Progenitor cell of endocrine pancreas (in vitro differentiated cells): ENCODE measurements at regions not wholly inside any gene's neighbourhood (a gene's known extent, or its start where the extent isn't known, plus 50 kb on each side); places are given as distances from the start of the nearest gene placed in this dataset.

ENCODE experiments used
- DNase-seq: peaks from one replicate; pipeline ENCODE4 v3.0.0; 2021; ENCODE audit warnings: low spot score; ENCODE audit not compliant: unreplicated experiment
- H3K27ac Mint-ChIP-seq: 2 replicates; pipeline ENCODE4 v1.8.0; 2021; ENCODE audit warnings: mild to moderate bottlenecking, moderate library complexity, mixed read lengths
- H3K27me3 Mint-ChIP-seq: 2 replicates; pipeline ENCODE4 v1.8.0; 2021; ENCODE audit warnings: mixed read lengths
- H3K36me3 Mint-ChIP-seq: 2 replicates; pipeline ENCODE4 v1.8.0; 2022; ENCODE audit warnings: mixed read lengths; ENCODE audit not compliant: insufficient read depth
- H3K4me1 Mint-ChIP-seq: 2 replicates; pipeline ENCODE4 v1.8.0; 2021; ENCODE audit warnings: low read depth, mixed read lengths
- H3K4me3 Mint-ChIP-seq: 2 replicates; pipeline ENCODE4 v1.8.0; 2021; ENCODE audit warnings: low read depth, mild to moderate bottlenecking, moderate library complexity, mixed read lengths
- H3K9me3 Mint-ChIP-seq: 2 replicates; pipeline ENCODE4 v1.8.0; 2021; ENCODE audit warnings: low read depth, mixed read lengths
- TF ChIP-seq, protein P1 (sequence below): fragments of 200-600 bp; sonication (generic); IDR thresholded peaks from one replicate; pipeline ENCODE4 v1.5.0; 2021; ENCODE audit warnings: antibody characterized with exemption, mild to moderate bottlenecking; ENCODE audit not compliant: unreplicated experiment

DNA sequence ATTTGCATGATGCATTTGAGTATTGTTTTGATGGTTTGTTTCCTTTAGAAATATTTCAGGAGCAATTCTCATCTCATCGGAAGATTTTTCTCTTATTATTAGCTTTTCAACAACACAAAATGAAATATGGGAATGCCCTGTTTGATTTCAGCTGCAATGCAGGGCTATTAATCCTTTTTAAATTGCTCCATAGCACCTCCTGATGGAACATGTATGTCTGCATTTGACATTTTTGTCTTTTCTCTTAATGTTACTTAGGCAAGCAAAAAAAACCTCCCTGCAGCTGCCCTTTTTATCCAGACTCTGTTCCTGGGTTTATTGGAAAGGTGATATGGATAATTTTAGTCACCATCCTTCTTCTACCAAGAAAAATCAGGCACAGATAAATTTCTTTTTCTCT is 895.8 kb downstream of the RPS29 start:
- Mint-ChIP-seq H3K4me3 (no peak overlapping the region), H3K4me1 (no peaks in the 10 kb centered on the region), H3K9me3 (no peaks in the 10 kb centered on the region), H3K36me3 (no peaks in the 10 kb centered on the region), H3K27me3 (no peaks in the 10 kb centered on the region), H3K27ac (no peak overlapping the region)
- DNase-seq: no peak
- TF ChIP-seq, protein P1, sequence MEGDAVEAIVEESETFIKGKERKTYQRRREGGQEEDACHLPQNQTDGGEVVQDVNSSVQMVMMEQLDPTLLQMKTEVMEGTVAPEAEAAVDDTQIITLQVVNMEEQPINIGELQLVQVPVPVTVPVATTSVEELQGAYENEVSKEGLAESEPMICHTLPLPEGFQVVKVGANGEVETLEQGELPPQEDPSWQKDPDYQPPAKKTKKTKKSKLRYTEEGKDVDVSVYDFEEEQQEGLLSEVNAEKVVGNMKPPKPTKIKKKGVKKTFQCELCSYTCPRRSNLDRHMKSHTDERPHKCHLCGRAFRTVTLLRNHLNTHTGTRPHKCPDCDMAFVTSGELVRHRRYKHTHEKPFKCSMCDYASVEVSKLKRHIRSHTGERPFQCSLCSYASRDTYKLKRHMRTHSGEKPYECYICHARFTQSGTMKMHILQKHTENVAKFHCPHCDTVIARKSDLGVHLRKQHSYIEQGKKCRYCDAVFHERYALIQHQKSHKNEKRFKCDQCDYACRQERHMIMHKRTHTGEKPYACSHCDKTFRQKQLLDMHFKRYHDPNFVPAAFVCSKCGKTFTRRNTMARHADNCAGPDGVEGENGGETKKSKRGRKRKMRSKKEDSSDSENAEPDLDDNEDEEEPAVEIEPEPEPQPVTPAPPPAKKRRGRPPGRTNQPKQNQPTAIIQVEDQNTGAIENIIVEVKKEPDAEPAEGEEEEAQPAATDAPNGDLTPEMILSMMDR: peak; percentile 27

DNA sequence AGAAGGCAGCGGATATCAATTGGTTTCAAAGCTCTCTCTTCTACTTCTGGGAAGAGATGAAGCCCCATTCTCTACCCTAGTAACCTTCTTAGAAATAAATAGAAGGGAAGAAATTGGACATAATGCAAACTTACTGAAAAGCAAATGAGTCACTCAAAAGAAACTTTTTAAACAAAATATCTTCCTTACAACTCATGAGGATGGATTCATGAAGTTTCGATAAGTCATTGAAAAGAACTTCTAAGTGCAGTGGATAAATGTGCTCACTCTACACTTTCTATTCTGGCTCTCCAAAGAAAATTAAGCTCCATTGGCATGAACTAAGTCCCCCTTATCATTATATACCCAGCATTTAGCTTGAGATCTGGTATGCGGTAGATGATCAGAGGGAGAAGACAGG is 899.5 kb downstream of the RPS29 start:
- Mint-ChIP-seq H3K4me3 (no peak overlapping the region), H3K9me3 (no peaks in the 10 kb centered on the region), H3K27me3 (no peaks in the 10 kb centered on the region), H3K27ac (peak overlapping the region; percentile 41), H3K4me1 (no peaks in the 10 kb centered on the region), H3K36me3 (no peaks in the 10 kb centered on the region)
- DNase-seq: no peak
- TF ChIP-seq, protein P1: no peak

DNA sequence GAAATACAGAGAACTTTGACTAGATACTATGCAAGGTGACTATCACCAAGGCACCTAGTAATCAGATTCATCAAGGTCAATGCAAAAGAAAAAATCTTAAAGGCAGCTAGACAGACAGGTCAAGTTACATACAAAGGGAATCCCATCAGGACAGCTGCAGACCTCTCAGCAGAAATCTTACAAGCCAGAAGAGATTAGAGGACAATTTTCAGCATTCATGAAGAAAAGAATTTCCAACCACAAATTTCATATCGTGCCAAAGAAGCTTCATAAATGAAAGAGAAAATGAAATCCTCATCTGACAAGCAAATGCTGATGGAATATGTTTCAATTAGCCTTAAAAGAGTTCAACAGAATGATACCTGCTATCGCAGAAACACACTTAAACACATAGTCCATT is 913.7 kb downstream of the RPS29 start:
- Mint-ChIP-seq H3K9me3 (peaks cover 14% of the 10 kb centered on the region), H3K4me1 (no peaks in the 10 kb centered on the region), H3K36me3 (no peaks in the 10 kb centered on the region), H3K27me3 (no peaks in the 10 kb centered on the region), H3K4me3 (no peak overlapping the region), H3K27ac (no peak overlapping the region)
- TF ChIP-seq, protein P1: no peak
- no peak for DNase-seq

DNA sequence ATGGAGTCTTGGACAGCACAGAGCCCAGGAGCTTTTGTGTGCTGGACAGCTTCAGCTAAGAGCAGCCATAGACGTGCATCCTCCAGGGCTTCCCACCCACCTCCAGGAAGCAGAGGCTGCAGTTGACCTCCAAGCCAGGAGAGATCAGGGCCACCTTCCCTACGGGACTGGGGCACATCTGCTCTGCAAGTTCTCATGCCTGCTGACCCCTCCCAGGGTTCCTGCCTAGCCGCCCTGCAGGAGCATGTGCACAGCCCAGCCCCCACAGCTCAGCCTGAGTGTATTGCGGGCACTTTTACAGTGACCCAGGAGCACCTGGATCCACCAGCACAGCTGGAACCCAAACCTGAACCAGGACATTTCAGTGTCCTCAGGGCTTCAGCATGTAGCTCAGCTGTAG is 915.2 kb downstream of the RPS29 start:
- Mint-ChIP-seq H3K36me3 (no peaks in the 10 kb centered on the region), H3K27me3 (no peaks in the 10 kb centered on the region), H3K4me3 (no peak overlapping the region), H3K4me1 (no peaks in the 10 kb centered on the region), H3K27ac (no peak overlapping the region), H3K9me3 (peaks cover 10% of the 10 kb centered on the region)
- TF ChIP-seq, protein P1: no peak
- no peak for DNase-seq

DNA sequence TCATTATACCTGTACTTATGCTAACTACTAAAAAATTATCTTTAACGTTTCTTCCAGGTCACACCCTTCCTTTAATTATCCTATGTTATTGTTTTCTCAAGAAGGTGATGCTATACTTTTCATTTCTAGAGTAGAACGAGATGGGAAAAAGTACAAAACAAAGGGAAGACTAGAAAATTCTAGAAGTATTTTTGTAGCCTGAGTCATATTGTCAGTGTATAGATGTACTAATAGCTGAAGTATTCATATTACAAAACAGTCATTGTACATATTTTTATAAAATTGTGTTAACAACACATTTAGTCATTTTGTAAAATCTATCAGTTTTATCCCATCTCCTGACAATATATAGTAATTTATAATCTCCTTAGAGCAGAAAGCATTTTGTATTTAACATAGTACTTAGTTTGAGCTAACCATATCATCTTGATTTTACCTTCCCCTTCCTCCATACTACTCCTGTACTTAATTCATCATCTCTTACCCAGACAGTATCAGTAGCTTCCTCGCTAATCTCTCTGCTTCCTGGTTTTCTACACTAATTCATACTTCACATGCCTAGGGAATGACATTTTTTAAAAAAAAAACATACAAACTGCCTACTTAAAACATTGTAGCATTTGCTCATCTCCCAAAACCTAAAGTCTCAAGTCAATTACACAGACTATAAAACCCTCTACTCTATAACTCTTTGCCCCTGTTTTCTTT is 920.9 kb downstream of the RPS29 start:
- H3K9me3 Mint-ChIP-seq: peaks cover 12% of the 10 kb centered on the region
- H3K36me3 Mint-ChIP-seq: no peaks in the 10 kb centered on the region
- no peak for DNase-seq

More for the DNA sequence above, 920.9 kb downstream of the RPS29 start:
- TF ChIP-seq, protein P1: no peak
- no peak overlapping the region for H3K4me3 Mint-ChIP-seq
- no peaks in the 10 kb centered on the region for H3K4me1 Mint-ChIP-seq
- no peak overlapping the region for H3K27ac Mint-ChIP-seq
- H3K27me3 Mint-ChIP-seq: no peaks in the 10 kb centered on the region
